HG02938 (cell line): ENCODE measurements at regions not wholly inside any gene's neighbourhood (a gene's known extent, or its start where the extent isn't known, plus 50 kb on each side); places are given as distances from the start of the nearest gene placed in this dataset.

Source experiments
- ATAC-seq: cut with Tn5 transposase; IDR thresholded peaks from one replicate; pipeline ENCODE4 v1.9.1; 2021; ENCODE audit warnings: mild to moderate bottlenecking, moderate library complexity; ENCODE audit not compliant: unreplicated experiment

DNA sequence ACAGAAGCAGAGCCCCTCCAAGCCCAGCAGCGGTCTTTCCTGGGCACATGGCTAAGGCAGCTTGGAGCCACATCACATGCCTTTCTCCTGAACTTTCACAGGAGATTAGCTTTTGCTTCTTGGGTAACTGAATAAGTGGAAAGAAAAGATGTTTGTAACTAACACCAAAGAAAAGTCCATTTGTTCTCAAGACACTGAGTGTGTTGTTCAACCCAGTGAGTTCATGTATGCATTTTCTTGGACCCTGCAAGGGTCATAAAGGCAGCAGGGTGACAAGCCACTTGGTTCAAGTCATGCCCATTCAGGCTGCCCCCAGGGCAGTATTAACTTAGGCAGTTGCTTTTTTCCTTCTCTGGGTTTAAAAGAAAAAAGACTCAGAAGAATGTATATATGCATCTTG is 203.4 kb downstream of the FAM76B start:
- no peak for ATAC-seq

DNA sequence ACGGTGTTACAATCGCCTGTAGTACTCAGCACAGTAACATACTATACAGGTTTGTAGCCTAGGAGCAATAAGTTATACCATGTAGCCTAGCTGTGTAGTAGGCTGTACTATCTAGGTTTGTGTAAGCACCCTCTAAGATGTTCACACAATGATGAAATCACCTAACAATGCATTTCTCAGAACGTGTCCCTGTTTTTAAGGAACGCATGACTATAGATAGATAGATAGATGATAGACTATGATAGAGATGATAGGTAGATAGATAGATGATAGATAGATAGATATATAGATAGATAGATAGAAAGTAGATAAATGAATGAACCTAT is 203.9 kb downstream of the FAM76B start:
- ATAC-seq, result no peak

- ATAC-seq, result no peak
These were observed 204.4 kb downstream of the FAM76B start for GRCh38 chr11:95585069-95585751.

GRCh38 chr11:95584589-95584988 is 205.0 kb downstream of the FAM76B start:
- no peak for ATAC-seq

GRCh38 chr11:95584180-95584579 is 205.4 kb downstream of the FAM76B start:
- ATAC-seq, result no peak

- ATAC-seq, result no peak
These were observed 211.7 kb downstream of the FAM76B start for GRCh38 chr11:95577716-95578460.

DNA sequence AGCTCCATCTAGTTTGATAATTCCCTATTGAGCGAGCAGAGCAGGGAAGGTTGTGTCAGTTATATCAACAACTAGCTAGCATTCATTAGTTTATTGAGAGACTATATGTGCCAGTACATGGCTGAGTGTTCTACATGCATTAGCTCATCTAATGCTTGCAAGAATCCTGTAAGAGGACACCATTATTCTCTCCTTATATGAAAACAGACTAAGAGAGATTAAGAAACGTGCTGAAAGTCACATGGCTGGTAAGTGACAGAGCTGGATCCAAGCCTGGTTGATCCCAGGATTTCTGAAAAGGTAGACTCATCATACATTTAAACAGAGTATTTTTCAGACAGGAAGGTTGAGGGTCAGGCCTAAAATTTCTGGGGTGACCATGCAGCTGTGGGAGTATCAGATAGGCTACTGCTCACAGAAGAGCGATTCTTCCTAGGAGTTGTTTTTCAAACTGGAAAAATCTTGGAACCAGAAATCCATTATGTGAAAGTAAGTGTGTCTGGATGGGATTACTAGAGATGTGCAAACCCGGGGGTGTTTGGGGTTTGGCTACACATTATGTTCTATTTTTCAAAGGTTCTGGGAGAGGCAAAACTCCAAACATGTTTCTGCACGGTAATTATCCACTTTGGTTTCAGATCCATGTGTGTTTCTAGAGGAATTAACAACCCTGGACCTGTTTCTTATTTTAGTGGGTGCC is 213.3 kb downstream of the FAM76B start:
- ATAC-seq, result no peak

- no peak for ATAC-seq
These were observed 214.1 kb downstream of the FAM76B start for GRCh38 chr11:95575517-95575916.

GRCh38 chr11:95571718-95572260 is 217.8 kb downstream of the FAM76B start:
- ATAC-seq, result no peak

DNA sequence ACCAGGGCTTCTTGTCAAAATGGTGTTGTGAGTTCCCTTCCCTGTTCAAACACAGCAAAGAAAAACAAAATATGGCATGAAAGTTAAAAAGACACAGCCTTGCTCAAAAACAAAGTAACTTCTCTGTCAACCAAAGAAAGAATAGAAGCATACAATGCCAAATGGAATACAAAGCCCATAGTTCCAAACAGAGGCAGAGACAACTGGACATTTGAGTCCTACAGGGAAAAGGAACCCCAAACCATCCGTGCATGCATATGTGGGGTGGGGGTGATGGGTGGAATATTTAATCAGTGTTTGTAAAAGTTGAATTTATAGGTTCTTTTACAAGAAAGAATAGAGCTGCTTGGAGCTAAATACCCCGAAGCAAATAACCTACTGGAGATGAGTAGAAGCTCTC is 218.7 kb downstream of the FAM76B start:
- no peak for ATAC-seq

- no peak for ATAC-seq
These were observed 220.4 kb downstream of the FAM76B start for GRCh38 chr11:95569207-95569606.

- no peak for ATAC-seq
These were observed 221.3 kb downstream of the FAM76B start for GRCh38 chr11:95568281-95568680.

- no peak for ATAC-seq
These were observed 221.9 kb downstream of the FAM76B start for GRCh38 chr11:95567685-95568084.

- ATAC-seq, result no peak
These were observed 223.4 kb downstream of the FAM76B start for GRCh38 chr11:95566211-95566610.

DNA sequence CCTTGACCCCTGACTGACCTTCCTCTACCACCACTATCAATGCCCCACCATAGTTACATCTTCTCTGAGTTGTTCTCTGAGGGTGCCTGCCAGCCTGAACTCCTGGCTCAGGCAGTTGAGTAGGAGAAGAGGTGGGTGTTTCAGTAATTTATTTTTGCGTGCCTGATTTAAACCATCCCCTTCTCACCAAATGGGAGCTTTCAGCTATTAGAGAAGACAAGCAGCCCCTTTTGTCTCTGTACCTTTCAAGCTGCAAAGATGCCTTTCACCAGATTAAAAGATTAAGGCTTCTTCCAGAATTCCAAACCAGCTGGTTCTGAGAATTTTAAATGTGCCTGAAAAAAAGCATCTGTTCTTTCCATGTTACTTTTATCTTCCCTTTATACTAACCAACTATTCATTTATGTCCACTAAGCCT is 223.8 kb downstream of the FAM76B start:
- no peak for ATAC-seq

GRCh38 chr11:95563859-95564258 is 225.7 kb downstream of the FAM76B start:
- ATAC-seq, result no peak

DNA sequence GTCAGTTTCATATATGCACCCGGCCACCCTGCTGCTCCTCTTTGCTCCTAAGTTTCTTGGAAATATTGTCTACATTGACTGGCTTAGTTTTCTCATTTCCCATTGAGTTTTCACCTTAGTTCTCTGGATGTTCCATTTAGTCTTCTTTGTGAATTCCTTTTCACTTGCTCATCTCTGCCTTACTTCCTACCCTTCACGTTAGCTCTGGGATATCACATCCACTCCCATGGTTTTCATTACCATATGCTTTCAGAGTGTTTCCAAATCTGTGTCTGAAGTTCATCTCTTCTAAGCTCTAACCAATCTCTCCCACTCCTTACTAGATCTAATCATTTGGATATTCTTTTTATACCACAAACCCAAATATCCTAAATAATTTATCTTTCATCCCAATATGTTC is 226.4 kb downstream of the FAM76B start:
- ATAC-seq, result no peak

DNA sequence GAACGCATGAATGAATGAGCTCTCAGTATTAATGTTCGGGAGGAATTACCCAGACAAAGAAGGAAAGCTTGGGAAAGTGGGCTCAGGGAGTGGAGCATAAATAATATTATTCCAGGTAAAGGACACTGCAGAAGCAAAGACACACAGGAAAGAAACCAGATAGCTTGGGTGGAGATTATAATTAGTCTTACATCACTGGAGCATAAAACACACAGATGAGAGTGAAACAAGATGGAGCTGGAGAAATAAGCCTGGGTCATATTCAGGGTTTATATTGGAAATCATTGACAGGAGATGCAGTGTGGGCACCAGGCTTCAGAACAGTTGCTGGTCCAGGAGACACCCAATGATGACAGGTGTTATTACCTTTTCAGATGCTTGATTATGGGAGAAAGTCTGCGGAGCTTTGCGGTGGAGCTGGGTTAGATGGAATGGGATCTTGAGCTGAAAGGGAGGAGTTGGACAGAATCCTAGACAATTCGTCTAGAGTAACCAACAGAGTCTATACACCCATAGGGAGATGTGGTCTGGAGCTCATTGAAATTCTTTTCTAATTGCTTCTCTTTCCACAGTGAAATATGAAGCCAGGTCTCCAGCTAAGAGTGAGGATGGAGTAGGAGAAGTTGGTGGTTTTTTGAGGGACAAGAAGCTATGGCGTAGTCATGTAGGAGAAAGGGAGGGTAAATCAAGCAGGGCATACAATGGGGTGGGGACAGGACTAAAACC is 227.2 kb downstream of the FAM76B start:
- no peak for ATAC-seq

DNA sequence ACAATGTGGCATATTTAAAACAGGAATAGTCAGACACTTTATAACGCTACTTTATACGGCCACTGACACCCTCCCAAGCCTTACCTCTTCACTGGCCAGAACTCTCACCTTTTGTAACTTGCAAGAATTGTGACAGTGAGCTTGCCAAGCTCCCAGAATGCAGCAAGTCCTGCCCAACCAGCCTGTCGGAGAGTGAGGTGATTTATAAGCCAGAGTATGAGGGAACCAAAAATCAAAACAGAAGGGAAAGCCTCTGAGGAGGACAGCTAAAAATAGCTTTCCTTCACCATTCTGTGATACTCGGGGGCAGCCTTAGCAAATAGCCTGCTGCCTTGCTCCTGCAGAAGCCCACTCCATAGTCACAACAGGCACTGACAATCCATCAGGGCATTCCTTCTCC is 229.7 kb downstream of the FAM76B start:
- no peak for ATAC-seq

- no peak for ATAC-seq
These were observed 232.2 kb downstream of the FAM76B start for GRCh38 chr11:95557376-95557775.
